AG10803 (cell line): ENCODE measurements at regions not wholly inside any gene's neighbourhood (a gene's known extent, or its start where the extent isn't known, plus 50 kb on each side); places are given as distances from the start of the nearest gene placed in this dataset.

ENCODE experiments used
- DNase-seq: peaks from one replicate; pipeline ENCODE4 v3.0.0; 2010; ENCODE audit warnings: low read depth
- H3K4me3 ChIP-seq: 2 replicates; pipeline ENCODE4 v1.5.1; 2011; ENCODE audit warnings: mild to moderate bottlenecking, low read length, control low read depth
- TF ChIP-seq, protein P1 (sequence below): conservative IDR thresholded peaks from 2 replicates; pipeline ENCODE4 v1.5.1; 2011; ENCODE audit warnings: mild to moderate bottlenecking, low read length, control low read depth, inconsistent platforms

DNA sequence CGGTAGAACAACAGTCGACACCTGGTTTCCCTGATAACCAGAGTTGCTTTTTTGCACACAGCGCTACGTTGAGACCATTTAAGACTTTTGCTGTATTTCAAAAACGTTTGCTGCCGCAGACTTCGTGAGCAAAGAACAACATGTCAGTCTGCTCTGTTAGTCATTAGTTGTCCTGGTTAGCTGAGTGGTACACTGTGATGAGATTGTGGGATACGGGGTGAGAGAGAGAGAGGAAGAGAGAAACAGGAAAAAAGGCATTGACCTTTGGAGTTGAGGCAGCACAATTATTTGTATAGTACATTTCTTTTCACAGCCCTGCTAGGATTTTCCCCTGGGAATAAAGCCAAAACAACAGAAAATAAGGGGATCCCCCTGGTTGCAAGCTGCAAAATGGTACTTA lies 306.1 kb upstream of the WWC1 start:
- no peak for DNase-seq
- TF ChIP-seq, protein P1, sequence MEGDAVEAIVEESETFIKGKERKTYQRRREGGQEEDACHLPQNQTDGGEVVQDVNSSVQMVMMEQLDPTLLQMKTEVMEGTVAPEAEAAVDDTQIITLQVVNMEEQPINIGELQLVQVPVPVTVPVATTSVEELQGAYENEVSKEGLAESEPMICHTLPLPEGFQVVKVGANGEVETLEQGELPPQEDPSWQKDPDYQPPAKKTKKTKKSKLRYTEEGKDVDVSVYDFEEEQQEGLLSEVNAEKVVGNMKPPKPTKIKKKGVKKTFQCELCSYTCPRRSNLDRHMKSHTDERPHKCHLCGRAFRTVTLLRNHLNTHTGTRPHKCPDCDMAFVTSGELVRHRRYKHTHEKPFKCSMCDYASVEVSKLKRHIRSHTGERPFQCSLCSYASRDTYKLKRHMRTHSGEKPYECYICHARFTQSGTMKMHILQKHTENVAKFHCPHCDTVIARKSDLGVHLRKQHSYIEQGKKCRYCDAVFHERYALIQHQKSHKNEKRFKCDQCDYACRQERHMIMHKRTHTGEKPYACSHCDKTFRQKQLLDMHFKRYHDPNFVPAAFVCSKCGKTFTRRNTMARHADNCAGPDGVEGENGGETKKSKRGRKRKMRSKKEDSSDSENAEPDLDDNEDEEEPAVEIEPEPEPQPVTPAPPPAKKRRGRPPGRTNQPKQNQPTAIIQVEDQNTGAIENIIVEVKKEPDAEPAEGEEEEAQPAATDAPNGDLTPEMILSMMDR: no peak
- no peak overlapping the region for H3K4me3 ChIP-seq

DNA sequence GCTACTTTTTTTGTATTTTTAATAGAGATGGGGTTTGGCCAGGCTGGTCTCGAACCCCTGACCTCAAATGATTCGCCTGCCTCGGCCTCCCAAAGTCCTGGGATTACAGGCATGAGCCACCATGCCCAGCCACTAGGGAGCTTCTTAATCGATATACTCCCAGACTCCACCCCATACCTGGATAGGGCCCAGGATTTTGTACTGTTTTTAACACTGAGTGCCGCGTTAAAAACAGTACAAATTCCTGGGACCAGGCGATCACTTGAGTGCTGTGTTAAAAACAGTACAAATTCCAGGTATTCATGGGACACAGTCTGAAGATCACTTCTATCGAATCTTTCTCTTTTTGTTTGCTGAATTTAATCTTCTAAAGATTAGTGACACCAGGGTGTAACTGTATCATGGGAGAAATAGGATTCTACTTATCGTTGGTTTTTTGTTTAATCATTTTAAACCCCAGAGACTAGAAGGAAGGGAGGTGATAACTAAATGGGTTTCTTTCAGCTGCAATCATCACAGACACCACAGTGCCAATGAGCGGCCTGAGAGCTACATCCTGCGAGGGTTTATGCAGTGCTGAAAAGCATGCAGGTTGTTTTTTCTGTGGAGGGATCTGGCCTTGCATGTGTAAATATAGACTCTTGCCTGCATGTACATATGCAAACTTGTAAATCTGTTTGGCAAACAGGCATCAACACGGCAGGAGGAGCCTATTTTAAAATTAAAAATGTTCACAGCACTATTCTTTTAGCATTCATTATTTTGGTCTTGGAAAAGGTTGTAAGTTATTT lies 303.8 kb upstream of the WWC1 start:
- TF ChIP-seq, protein P1: no peak
- DNase-seq: no peak
- no peak overlapping the region for H3K4me3 ChIP-seq

DNA sequence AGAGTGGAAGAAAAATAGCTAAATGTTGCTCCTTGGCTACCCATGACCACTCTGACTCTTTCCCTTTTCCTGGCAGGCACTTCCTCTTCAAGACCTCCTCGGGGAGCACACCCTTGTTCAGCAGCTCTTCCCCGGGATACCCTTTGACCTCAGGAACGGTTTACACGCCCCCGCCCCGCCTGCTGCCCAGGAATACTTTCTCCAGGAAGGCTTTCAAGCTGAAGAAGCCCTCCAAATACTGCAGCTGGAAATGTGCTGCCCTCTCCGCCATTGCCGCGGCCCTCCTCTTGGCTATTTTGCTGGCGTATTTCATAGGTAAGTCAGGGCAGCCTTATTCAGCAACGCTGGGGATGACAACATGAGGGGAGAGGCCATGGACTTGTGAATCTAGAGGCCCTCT lies 298.6 kb upstream of the WWC1 start:
- H3K4me3 ChIP-seq: no peak overlapping the region
- TF ChIP-seq, protein P1: no peak
- DNase-seq: no peak

DNA sequence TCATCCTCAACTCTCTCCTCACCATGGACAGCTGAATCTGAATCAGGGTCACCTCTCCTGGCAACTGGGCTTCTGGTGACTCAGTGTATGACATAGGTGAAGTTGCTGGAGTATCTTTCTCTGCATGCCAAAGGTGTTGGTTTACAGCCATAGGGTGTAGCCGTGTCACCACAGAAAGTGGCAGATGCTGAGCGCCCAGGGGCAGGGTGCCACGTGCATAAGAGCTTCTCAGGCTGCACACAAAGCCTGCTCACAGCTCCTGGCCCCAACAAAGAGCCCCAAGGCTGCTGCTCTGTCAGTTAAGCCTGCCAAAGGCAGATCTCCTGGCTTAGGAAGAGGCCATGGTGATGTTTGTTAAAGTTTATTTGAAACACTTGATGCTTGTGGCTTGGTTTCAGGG lies 297.7 kb upstream of the WWC1 start:
- no peak overlapping the region for H3K4me3 ChIP-seq
- no peak for DNase-seq
- TF ChIP-seq, protein P1: no peak

DNA sequence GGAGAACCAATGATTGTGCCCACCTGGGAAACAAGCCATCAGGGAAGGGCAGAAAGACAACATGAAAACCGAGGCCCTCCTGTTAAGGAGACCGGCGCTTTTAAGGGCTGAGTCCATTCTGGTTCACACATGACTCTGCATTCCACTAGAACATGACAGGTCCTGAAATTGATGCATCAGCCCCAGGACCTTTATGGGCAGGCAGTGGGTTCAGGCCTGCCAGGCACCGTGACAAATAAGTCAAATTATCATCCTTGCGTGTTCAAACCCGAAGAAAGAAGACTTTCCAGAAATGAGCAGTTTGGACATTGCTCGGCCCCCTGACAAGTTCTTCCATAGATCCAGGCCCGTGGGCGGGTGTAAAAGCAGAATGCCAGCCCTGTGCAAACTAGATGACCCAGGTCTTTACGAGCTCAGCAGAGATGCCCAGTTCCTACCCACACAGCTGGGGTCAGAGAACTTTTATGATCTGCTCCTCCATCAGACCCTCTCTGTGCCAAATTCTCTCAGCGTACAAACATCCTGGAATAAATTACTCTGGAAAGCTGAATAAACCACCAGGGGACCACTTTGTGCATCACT lies 295.5 kb upstream of the WWC1 start:
- peak; percentile 29 for DNase-seq
- TF ChIP-seq, protein P1: no peak
- H3K4me3 ChIP-seq: no peak overlapping the region

DNA sequence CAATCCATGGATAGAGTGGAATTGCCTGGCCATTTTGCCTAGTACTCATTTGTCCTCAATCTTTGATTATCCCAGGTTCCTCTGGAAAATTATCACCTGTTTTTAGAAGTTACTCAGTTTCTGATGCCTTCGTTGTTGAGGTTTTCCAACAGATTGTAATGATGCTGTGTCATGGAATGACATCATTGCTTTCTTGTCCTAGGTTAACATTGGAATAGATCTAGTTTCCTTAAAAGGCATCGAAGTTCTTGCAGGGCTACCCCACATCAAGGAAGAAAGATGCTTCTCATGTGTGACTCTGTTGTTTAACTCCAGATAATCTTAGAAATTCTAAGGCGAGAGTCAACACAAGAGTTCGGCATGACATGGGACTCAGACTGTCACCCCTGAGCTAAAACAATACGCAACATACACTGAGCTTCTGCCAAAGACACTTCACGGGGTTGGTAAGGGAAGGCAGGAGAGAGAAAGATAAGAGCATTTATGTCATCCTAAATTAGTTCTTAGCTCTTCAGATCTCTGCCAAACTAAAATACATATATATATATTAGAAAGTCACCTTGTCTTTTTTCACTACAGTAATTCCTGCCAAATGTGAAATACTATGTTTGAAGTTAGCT lies 293.2 kb upstream of the WWC1 start:
- TF ChIP-seq, protein P1: no peak
- DNase-seq: no peak
- H3K4me3 ChIP-seq: no peak overlapping the region

DNA sequence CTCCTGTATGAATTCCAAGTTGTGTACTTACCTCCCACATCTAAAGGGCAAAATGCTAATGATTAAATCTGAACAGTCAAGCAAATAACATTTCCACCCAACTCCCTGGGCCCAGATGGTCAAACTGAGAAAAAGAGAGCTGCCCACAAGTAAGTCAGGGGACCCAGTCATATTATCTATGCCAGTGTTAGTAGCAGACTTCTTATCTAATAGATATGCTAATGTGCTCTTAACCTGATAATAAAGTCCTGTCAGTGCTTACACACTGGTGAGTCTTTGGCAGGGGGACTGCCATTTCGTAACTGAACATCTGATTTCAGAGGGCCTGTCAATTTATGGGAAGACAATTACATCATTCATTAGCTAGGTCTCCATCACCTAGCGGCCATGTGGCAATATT lies 292.3 kb upstream of the WWC1 start:
- TF ChIP-seq, protein P1: no peak
- no peak for DNase-seq
- no peak overlapping the region for H3K4me3 ChIP-seq
